Activated B cell treated with CpG ODN at 0.5 μM for 24 hours (primary cell): ENCODE measurements at regions not wholly inside any gene's neighbourhood (a gene's known extent, or its start where the extent isn't known, plus 50 kb on each side); places are given as distances from the start of the nearest gene placed in this dataset.

Source experiments
- ATAC-seq: fragments of 200-7000 bp; cut with Tn5 transposase; one replicate; pipeline ENCODE4 v1.10.0; 2021; ENCODE audit warnings: low read depth, mild to moderate bottlenecking, moderate library complexity
- CTCF ChIA-PET: fragments of 350-600 bp; sonication (Branson Sonifier 250); formaldehyde crosslinking; loops from one replicate; lab custom pipeline; 2021; ENCODE audit warnings: antibody characterized with exemption; lab: Charles Lee
- POLR2A ChIA-PET: fragments of 350-600 bp; sonication (Branson Sonifier 250); formaldehyde crosslinking; loops from one replicate; lab custom pipeline; 2021; ENCODE audit warnings: antibody characterized with exemption; lab: Charles Lee
- DNase-seq: peaks from one replicate; pipeline ENCODE4 v3.0.0; 2022
- H3K27ac Mint-ChIP-seq: one replicate; pipeline ENCODE4 v1.8.0; 2020; ENCODE audit warnings: mixed read lengths
- H3K27me3 Mint-ChIP-seq: one replicate; pipeline ENCODE4 v1.8.0; 2021; ENCODE audit warnings: mixed read lengths
- H3K36me3 Mint-ChIP-seq: one replicate; pipeline ENCODE4 v1.8.0; 2021; ENCODE audit warnings: low read depth, mixed read lengths
- H3K4me1 Mint-ChIP-seq: one replicate; pipeline ENCODE4 v1.8.0; 2021; ENCODE audit warnings: mixed read lengths
- H3K4me3 Mint-ChIP-seq: one replicate; pipeline ENCODE4 v1.8.0; 2020; ENCODE audit warnings: mild to moderate bottlenecking, mixed read lengths
- H3K9me3 Mint-ChIP-seq: one replicate; pipeline ENCODE4 v1.8.0; 2020; ENCODE audit warnings: mixed read lengths
- intact Hi-C: fragments of 100-400 bp; cut with micrococcal nuclease; formaldehyde crosslinking; loops from one replicate; pipeline ENCODE4 v1.15.1; 2024
- TF ChIP-seq, protein P1 (sequence below): fragments of 200-600 bp; IDR thresholded peaks from one replicate; pipeline ENCODE4 v1.8.0; 2022; ENCODE audit warnings: antibody characterized with exemption, mild to moderate bottlenecking

DNA sequence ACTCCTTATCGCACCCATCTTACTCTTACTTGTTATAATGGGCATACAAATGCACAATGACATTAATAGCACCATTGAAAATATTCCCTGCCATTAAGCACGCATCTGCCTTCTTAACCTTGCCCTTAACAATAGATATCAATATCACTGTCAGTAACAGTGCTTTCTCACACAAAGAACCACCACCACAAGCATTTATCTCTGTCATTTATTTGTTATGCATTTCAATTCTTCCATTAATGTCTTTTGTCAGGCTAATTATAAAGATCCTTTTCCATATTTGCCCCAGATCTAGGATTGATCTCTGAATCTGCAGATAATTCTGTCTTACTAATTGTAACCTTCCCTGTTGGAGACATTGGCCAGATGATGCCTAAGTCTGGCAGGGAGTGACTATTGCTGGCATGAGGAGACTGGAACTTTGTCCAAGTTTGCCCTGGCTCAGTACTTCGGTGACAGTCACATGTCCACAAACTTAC is 419.6 kb upstream of the TGFBR2 start:
- intact Hi-C loops = no loop called here
- Mint-ChIP-seq H3K9me3 (no peaks in the 10 kb centered on the region), H3K36me3 (no peaks in the 10 kb centered on the region), H3K27me3 (no peaks in the 10 kb centered on the region), H3K4me1 (no peaks in the 10 kb centered on the region), H3K4me3 (no peak overlapping the region), H3K27ac (no peak overlapping the region)
- POLR2A ChIA-PET = no interaction called here
- CTCF ChIA-PET = interaction anchor here (1.4 kb wide), 1 partner anchor 13 kb away, joined by 4 read pairs; no protein-coding TSS in a partner anchor
- no peak for ATAC-seq
- TF ChIP-seq, protein P1, sequence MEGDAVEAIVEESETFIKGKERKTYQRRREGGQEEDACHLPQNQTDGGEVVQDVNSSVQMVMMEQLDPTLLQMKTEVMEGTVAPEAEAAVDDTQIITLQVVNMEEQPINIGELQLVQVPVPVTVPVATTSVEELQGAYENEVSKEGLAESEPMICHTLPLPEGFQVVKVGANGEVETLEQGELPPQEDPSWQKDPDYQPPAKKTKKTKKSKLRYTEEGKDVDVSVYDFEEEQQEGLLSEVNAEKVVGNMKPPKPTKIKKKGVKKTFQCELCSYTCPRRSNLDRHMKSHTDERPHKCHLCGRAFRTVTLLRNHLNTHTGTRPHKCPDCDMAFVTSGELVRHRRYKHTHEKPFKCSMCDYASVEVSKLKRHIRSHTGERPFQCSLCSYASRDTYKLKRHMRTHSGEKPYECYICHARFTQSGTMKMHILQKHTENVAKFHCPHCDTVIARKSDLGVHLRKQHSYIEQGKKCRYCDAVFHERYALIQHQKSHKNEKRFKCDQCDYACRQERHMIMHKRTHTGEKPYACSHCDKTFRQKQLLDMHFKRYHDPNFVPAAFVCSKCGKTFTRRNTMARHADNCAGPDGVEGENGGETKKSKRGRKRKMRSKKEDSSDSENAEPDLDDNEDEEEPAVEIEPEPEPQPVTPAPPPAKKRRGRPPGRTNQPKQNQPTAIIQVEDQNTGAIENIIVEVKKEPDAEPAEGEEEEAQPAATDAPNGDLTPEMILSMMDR = no peak
- no peak for DNase-seq

- Mint-ChIP-seq H3K27me3 (no peaks in the 10 kb centered on the region), H3K4me3 (no peak overlapping the region), H3K4me1 (no peaks in the 10 kb centered on the region), H3K9me3 (no peaks in the 10 kb centered on the region), H3K36me3 (no peaks in the 10 kb centered on the region), H3K27ac (no peak overlapping the region)
- ChIA-PET CTCF (no interaction called here), POLR2A (no interaction called here)
- TF ChIP-seq, protein P1 = no peak
- intact Hi-C loops = no loop called here
- DNase-seq (no peak), ATAC-seq (no peak)
These were observed 419.0 kb upstream of the TGFBR2 start for GRCh38 chr3:30187366-30187765.

DNA sequence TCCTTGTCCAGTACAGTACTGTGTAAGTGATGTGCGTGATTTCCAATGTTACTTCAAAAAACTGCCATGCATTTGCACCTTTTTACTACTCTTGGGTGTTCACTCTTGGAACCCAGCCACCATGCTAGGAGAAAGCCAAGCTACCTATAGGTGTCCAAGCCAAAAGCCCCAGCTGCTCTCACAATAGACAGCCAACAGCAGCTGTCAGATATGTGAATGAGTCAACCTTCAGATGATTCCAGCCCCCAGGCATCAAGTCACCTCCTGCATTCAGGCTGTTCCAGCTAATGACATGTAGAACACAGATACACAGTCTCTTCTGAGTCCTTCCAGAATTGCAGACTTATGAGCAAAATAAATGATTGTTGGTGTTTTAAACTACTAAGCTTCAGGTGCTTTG is 417.7 kb upstream of the TGFBR2 start:
- TF ChIP-seq, protein P1 = no peak
- Mint-ChIP-seq H3K4me1 (peaks cover 4% of the 10 kb centered on the region), H3K27me3 (no peaks in the 10 kb centered on the region), H3K4me3 (no peak overlapping the region), H3K27ac (no peak overlapping the region), H3K36me3 (no peaks in the 10 kb centered on the region), H3K9me3 (no peaks in the 10 kb centered on the region)
- DNase-seq = no peak
- no peak for ATAC-seq
- intact Hi-C loops = no loop called here
- ChIA-PET CTCF (interaction anchor here (1.5 kb wide), 1 partner anchor 10 kb away, joined by 5 read pairs; no protein-coding TSS in a partner anchor), POLR2A (no interaction called here)

GRCh38 chr3:30189900-30190299 is 416.5 kb upstream of the TGFBR2 start:
- Mint-ChIP-seq H3K4me1 (peaks cover 6% of the 10 kb centered on the region), H3K36me3 (no peaks in the 10 kb centered on the region), H3K27ac (no peak overlapping the region), H3K9me3 (no peaks in the 10 kb centered on the region), H3K27me3 (no peaks in the 10 kb centered on the region), H3K4me3 (no peak overlapping the region)
- TF ChIP-seq, protein P1 = no peak
- intact Hi-C loops = no loop called here
- POLR2A ChIA-PET = no interaction called here
- no peak for ATAC-seq
- CTCF ChIA-PET = no interaction called here
- DNase-seq = no peak

DNA sequence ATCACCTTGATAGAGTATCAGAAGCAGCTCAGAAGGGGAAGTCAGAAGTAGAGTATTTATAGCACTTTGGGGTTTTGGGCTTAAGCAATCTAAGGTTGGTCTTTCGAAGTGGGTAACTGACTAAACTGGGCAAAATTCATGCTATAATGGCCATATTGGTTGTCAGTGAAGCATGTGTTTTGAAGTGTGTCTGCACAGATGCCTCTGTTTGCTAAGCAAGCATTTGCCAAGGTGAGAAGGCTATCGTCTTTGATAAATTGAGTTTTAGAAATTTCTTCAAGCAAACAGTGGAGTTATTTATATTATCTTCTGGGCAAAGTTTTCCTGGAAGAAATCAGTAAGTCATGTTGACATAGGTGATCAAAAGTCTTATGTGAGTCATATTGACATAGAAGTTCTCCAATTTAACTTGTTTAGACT is 412.8 kb upstream of the TGFBR2 start:
- intact Hi-C loops = no loop called here
- TF ChIP-seq, protein P1 = no peak
- ATAC-seq = no peak

More for the DNA sequence above, 412.8 kb upstream of the TGFBR2 start:
- CTCF ChIA-PET = no interaction called here
- Mint-ChIP-seq H3K9me3 (no peaks in the 10 kb centered on the region), H3K27me3 (no peaks in the 10 kb centered on the region), H3K4me1 (peaks cover 18% of the 10 kb centered on the region), H3K36me3 (no peaks in the 10 kb centered on the region), H3K4me3 (no peak overlapping the region), H3K27ac (no peak overlapping the region)
- POLR2A ChIA-PET = no interaction called here
- no peak for DNase-seq
